Stimulated activated CD4-positive, alpha-beta T cell treated with anti-CD3 and anti-CD28 coated beads, Interleukin-2, amount 100 ng/mL, for 24 hours (primary cell): ENCODE measurements at regions not wholly inside any gene's neighbourhood (a gene's known extent, or its start where the extent isn't known, plus 50 kb on each side); places are given as distances from the start of the nearest gene placed in this dataset.

ENCODE experiments used
- DNase-seq, 2 donors: peaks; one replicate each; pipeline ENCODE4 v3.0.0-alpha.2; 2020

DNA sequence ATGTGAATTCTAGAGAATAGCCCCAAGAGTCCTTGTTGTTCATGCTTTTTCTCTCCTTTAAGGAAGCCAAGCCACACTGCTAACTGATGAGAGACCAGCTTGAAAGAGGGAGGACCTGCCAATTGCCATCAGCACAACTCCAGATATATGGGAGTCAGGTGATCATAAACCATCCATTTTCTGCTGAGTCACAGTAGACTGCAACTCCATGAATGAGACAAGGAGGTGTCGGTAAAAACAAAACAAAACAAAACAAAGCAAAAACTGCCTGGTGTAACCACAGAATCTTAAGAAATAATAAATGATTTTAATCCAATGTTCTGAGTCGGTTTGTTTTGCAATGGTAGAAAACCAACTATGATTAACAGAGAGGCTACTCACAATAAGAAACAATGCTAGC, 837.3 kb downstream of the PCDH7 start:
- DNase-seq, result no peak

DNA sequence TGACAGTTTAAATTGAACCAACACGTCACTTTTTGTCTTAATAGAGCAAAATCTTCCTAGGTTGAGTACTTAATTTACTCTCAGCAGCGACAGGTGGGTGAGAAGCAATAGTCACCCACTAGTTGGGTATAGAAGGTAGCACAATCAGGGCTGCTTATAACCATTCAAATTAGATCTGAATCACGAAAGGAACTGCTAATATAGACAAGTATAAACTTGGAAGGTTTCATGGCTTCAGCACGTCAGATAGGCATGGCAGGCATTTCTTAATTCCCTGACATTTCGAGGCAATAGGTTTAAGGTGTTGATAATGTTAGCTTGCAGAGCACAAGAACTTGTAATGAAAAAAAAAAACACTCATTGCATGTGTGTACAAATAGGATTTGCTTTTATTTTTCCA, 853.4 kb downstream of the PCDH7 start:
- DNase-seq, result no peak

DNA sequence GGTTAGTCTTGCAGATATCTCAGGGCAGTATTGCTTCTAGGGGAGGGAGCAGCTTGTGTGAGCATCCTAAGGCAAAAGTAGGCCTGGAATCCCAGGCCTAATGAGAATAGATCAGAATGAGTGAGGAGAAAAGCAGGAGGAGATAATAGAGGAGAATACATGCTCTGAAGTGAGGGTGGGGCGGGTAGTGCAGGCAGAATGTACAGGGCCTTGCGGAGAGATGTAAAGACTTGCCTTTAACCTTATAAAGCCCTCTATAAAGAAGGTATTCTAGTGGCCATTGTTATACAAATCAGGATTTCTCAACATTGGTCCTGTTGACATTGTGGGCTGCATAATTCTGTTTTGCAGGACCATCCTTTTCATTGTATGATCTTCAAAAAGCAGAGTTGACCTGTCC, 855.3 kb downstream of the PCDH7 start:
- no peak for DNase-seq

DNA sequence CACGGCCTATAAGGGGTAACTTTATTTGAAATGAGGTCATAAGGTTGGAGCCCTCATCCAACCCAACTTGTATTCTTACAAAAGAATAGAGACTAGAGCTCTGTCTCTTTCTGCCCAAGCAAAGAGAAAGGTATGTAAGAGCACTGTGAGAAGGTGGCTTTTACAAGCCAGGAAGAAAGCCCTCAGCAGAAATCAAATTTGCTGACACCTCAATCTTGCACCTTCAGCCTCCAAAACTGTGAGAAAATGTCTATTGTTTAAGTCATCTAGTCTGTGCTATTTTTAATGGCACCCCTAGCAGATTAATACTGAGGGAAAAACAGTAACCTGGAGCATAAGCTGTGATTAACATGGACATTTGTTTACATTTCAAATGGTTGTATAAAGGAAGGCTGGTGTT, 860.7 kb downstream of the PCDH7 start:
- DNase-seq, result no peak

DNA sequence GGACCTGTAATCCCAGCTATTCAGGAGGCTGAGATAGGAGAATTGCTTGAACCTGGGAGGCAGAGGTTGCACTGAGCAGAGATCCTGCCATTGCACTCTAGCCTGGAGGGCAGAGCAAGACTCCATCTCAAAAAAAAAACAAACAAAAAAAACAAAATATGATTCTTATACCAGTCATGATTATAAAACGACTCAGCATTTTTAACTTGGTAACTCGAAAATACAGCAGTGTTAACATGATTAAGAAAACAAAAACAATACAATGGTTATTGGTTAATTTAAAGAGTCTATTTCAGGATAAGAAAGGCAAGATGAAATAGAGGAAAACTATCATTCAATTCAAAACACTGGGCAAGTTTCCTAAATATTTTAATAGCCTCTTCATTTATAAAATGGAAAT, 865.3 kb downstream of the PCDH7 start:
- no peak for DNase-seq

DNA sequence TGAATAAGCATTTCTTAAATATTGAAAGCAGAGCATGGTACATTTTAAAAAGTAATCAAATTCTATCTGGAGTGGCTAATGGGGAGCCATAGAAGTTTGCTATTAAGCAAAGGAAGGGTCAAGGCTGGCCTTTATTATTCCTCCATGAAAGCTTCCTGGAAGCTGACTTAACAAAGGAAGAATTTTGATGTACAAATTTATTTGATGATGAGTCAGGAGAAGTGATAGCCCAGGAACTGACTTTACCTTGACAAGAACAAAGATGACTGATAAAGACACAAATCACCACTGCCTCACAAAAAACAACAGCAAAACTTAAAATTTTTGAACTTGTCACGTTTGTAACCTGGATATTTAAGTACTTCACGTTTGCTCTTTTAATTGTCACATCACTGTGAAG, 872.1 kb downstream of the PCDH7 start:
- DNase-seq, result no peak

DNA sequence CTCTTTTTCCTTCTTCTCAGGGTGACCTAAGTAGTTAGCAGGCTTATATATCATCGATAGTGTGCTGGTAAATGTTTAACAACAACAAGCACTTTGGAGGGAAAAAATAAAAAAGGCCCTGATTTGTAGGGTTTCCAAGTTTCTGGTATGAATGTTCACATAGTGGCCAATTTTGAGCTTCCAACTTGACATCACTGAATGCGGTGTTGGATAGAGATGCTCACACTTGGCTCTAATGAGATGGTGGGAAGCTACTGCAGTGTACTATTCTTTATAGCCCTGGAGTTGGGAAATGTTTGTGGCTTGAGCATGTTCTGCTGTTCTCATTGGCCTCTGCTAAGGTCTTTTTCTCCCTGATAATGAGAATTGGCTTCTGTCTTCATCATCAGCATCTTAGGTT, 875.3 kb downstream of the PCDH7 start:
- no peak for DNase-seq

DNA sequence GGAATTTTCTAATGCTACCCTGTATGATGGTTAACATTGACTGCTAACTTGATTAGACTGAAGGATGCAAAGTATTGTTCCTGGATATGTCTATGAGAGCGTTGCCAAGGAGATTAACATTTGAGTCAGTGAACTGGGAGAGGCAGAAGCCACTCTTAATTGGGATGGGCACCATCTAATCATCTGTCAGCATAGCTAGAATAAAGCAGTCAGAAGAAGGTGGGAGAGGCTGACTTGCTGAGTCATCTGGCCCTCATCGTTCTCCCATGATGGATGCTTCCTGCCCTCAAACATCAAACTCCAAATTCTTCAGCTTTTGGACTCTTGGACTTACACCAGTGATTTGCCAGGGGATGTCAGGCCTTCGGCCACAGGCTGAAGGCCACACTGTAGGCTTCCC, 878.5 kb downstream of the PCDH7 start:
- no peak for DNase-seq

DNA sequence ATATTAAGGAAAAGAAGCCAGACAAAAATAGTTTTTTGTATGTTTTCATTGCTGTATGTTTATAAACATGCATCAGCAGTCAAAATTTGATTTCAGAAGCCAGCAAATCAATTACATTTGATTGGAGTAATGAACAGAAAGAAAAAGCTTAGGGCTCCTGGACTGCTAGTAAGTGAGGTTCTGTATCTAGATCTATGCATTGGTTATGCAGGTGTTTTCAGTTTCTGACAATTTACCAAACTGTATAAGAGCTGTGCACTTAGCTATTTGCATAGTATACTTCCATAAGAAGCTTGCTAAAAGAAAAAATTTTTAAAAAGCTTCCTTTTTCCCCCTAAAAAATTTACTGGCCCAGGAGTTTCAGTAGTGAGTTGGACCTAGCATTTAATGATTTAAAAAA, 881.6 kb downstream of the PCDH7 start:
- no peak for DNase-seq

DNA sequence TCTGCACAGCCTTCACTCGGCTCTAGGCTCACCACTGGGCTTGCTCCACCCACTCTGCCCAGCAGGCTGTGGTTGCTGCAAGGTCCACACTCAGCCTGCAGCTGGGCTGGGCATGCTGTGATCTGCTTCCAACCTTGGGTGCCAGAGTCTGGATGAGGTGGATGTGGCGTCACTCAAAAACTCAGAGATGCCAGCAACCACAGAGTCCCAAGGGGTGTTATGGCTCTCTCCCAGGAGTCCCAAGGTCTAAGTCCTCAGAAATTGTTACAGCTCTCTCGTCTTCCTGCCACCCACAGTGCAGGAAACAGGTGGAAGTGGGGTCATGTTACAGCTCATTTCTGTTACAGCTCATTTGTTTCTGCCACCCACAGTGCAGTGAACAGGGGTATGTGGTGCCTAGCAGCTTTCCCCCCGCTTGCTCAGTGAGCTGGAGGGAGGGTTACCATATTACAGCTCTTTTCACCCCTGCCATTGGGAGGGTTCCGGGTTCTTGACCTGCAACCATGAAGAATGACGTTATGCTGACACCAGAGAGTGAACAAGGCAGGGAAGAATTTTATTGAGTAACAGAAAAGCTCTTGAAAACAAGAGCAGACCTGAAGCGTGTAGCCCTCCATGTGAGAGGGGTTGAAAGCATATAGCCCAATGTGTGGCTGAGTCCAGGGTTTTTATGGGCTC, 893.9 kb downstream of the PCDH7 start:
- no peak for DNase-seq

DNA sequence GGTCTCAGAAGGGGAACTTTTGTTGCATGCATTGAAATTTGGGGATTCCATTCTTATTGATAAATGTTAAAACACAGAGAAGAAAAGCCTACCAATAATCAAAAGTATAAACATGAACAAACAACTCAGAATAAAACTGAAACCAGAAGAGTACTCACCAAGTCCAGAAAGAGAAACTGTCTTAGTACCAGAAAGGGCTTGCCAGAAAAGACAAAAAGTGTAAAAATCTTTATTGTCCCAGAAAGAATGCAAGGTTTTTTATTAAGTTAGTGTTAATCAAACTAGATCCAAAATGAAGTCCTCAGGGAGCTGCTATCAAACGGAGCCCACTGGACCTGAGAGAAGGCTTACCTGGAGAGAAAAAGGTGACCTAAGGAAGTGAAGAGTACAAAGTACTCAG, 897.5 kb downstream of the PCDH7 start:
- DNase-seq, result no peak

DNA sequence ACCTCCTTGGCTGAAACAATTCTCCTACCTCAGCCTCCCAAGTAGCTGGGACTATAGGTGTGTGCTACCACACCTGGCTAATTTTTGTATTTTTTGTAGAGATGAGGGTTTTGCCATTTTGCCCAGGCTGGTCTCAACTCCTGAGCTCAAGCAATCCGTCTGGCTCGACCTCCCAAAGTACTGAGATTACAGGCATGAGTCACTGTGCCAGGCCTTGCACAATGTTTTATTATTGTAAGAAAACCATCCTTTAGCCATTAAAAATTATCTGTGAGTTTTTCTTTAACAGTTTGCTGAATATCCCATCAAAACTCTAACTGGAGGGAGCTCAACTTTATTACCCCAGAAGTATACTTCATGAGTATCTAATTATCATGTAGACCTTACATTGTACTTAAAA, 900.3 kb downstream of the PCDH7 start:
- DNase-seq, result no peak

DNA sequence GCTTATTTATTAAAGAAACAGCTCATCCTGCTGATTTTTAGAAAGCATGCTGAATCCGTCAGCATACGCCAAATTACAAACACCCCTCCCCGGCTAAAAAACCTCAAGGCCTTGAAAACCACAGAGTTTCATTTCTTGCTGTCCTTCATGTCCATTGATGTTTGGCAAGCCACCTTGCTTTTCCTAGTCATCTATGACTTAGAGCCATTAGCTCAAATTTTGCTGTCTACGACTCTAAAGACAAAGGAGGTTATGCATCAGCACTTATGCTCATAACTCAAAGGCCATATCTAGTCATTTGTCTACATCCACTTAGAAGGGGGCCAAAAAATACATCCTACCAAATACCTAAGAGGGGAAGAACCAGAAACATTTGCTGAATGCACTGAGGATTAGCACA, 925.1 kb downstream of the PCDH7 start:
- DNase-seq, result no peak

DNA sequence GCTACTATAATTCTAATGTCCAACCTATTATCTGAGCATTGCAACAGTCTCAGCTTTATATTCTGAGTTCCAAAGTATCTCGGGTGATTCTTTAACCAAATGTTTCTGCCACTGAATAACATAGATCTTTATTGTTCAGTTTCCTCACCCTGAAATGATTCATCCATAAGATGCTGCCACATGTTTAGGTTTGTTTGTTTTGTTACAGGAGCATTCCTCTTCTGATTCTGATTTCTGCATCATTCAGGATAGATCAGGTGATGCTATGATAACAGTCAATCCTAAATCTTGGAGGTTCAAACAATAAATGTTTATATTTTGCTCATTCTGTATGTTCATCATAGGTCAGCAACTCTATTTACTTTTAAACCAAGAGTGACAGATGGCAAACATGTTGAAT, 927.6 kb downstream of the PCDH7 start:
- DNase-seq, result no peak

DNA sequence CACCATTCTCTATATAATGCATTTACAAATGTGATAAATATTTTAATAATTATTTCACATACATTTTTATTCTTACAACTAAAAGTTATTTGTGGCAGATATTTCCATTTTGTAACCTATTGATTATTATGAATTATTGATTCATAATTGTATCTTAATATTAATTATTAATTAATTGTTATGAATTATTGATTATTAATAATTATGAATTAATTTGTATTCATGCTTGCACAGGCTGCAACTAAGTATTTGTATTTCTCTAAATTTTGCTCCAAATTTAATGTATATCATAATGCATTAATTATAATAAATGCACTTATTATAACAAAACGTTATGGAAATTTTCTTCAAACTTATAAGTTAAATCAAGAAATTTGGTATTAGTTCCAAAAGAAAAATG, 929.7 kb downstream of the PCDH7 start:
- no peak for DNase-seq

DNA sequence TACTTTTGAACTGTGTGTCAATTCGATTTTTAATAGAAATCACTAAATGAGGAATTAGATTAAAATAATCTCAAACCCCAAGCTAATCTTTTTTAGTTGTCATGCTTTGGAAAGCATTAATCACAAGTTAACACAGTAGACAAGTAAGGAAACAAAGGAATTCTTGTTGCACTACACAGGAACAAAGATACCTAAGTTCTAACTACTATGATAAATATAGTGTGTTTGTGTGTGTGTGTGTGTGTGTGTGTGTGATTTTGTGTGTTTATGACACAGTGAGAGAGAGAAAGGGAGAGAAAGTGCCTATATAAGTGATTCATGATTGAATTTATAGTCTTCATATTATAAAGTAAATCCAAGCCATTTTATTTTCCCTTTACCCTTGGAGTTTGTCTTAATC, 931.4 kb downstream of the PCDH7 start:
- DNase-seq, result no peak

DNA sequence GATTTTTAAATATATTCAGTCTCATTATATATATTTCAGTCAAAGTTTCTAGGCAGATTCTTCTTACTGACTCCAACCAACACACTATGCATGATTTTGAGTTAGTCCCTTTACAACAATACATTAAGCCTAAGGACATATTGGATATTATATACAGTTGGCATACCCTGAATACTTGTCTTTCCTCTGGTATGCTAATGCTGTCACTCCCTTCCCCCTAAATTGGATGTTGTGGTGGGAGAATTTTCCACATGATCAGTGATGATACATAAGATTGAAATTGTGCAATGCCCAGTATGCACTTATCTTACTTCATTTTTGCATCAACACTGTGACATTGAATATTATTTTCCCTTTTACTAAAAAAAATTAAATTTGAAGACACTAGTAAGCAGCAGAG, 935.2 kb downstream of the PCDH7 start:
- DNase-seq, result no peak

DNA sequence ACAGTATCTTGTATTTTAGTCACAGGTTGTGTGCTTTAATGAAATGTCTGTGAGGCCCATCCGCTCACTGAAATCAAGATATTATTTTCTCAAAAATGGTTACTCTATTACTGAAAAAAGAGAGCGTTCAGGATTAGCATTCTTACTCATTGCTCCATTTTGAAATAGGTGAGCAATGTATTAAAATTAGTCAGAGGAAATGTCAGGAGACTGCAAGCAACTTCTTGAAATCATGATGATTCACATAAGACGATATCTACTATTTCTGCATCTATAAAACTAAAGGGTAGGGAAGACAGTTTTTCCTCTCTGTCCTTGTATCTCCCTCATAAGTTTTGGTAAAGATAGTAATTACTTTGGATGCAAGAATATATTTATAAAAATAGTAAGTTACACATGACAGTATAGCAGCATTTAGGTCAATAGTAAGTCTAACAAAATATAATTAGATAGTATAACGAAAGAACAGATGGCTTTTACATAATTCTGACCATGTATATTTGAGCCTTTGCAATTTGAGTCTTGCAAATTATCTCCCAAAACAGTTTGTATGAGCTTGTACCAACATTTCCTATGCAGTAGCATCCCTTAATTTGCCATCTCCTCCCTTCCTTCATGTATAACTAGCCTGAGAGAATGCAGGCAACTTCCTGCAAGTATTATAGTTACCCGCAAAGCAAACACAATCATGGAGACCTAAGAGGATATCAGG, 937.8 kb downstream of the PCDH7 start:
- DNase-seq, result no peak

DNA sequence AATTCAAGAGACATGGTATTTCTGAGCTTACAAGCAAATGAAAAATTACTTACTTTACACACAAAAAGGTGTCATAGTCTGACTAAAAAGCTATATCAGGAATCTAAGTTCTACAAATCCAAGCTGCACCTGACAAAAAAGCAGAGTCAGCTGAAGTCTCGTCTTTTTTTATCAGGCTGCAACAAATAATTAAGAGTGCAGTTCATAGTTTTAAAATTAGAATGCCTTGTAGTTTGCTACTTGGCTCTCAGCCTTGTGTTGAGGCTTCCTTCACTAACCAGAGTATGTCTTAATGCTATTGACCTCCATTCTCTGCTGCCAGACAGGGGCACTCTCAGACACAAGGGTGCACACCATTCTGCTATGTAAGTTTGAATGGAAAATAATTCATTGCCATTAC, 940.7 kb downstream of the PCDH7 start:
- DNase-seq, result no peak

DNA sequence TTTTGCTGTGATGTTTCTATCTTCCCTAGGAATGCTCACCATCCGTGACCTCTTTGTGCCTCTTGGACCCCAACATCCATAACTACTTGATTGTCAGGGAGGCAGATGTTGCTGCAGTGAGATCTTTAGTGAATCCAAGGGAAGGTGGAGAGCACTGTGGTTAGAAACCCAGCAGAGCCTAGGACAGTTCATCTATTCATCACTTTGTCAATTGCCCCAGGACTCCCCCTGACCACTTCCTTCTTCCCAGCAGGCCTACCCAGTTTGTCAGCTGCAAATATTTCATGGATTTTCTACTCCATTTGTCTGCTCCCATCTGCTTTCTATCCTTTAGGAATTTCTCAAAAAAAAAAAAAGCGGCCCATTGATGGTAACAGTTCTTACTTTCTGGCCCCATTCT, 942.8 kb downstream of the PCDH7 start:
- no peak for DNase-seq

DNA sequence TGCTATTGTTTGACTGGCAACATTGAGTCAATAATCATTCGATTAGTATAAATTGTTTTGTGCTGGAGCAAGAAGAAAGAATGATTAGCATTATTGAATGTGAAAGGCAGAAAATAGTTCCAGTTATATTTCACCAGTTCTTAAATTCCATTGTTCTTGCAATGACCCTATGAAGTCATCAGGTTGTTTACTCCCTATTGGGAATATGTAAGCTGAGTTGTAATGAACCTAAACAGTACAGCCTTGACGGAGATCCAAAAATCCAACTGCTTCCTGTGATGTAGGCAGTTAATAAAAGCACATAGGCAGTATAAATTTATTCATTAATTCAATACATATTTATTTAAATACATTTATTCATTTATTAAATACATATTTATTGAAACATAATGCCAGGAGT, 947.5 kb downstream of the PCDH7 start:
- DNase-seq, result no peak

DNA sequence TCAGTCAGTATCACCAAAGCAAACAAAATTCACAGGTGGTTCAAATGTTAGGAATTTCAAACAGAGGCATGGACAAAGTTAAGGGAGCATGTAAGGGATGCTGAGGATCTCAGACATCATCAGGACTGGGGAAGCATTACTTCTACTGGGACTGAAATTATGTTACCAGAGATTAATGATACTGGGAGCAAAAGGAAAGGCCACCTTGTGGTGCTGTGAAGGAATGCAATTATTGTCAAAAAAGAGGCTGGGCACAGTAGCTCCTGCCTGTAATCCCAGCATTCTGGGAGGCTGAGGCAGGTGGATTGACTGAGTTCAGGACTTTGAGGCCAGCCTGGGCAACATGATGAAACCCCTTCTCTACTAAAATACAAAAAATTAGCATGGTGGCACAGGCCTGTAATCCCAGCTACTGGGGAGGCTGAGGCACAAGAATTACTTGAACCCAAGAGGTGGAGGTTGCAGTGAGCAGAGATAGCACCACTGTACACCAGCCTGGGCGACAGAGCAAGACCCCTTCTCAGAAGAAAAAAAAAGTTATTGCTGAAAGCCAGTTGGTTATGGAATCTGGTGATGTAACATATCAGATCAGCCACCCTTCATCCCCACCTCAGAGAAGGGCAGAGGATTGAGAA, 954.3 kb downstream of the PCDH7 start:
- no peak for DNase-seq

DNA sequence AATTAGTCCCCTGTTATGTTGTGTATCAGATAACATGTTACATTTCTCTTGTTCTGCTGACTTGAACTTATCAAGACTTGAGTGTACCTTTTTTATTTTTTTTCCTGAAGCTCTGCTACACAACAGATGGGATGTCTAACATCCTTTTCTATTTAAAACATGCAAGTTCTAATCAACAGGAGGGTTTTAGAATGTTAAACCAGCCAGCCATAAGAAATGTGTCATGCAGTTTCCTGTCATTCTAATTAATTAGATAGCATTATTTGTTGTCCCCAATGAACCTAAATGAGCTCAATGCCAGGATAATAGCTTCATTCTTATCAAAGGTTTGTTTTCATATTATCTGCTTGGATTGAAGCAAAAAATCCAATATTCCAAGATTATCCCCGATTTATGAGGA, 958.2 kb downstream of the PCDH7 start:
- DNase-seq, result no peak

DNA sequence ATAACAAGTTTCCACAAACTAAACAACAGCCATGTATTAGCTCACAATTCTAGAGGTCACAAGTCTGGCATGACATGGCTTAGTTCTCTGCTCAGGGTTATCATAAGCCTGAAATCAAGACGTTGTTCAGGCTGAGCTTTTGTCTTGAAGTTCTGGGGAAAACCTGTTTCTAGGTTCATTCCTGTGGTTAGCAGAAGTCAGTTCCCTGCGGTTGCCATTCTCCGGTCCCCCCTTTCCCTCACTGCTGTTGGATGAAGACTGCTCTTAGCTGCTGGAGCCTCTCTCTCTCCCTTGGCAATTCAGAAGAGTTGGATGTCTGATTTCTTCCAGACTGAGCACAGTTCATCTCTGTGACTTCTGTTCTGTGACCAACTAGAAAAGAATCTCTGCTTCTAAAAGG, 962.6 kb downstream of the PCDH7 start:
- DNase-seq, result no peak
